HEK293T (cell line): ENCODE measurements at regions not wholly inside any gene's neighbourhood (a gene's known extent, or its start where the extent isn't known, plus 50 kb on each side); places are given as distances from the start of the nearest gene placed in this dataset.

Source experiments
- ARNT ChIP-seq: fragments of 450-650 bp; IDR thresholded peaks from 2 replicates; pipeline ENCODE4 v1.6.1; 2017; ENCODE audit warnings: mild to moderate bottlenecking
- BHLHE40 ChIP-seq: fragments of 450-650 bp; IDR thresholded peaks from 2 replicates; pipeline ENCODE4 v1.6.1; 2016; ENCODE audit warnings: mild to moderate bottlenecking, moderate library complexity, borderline replicate concordance
- CTBP1 ChIP-seq: fragments of 450-650 bp; IDR thresholded peaks from 2 replicates; pipeline ENCODE4 v1.6.1; 2016; ENCODE audit warnings: borderline replicate concordance
- ELF4 ChIP-seq: fragments of 450-650 bp; IDR thresholded peaks from 2 replicates; pipeline ENCODE4 v1.6.1; 2017; ENCODE audit warnings: antibody characterized with exemption
- FOXA1 ChIP-seq: fragments of 450-650 bp; IDR thresholded peaks from 2 replicates; pipeline ENCODE4 v1.6.1; 2016; ENCODE audit warnings: mild to moderate bottlenecking
- FOXK2 ChIP-seq: fragments of 450-650 bp; IDR thresholded peaks from 2 replicates; pipeline ENCODE4 v1.6.1; 2016; ENCODE audit warnings: mild to moderate bottlenecking
- FOXM1 ChIP-seq: fragments of 450-650 bp; IDR thresholded peaks from 2 replicates; pipeline ENCODE4 v1.6.1; 2017; ENCODE audit warnings: mild to moderate bottlenecking, borderline replicate concordance
- HDGF ChIP-seq: fragments of 450-650 bp; IDR thresholded peaks from 2 replicates; pipeline ENCODE4 v1.6.1; 2017; ENCODE audit warnings: antibody characterized with exemption, borderline replicate concordance
- LEF1 ChIP-seq: fragments of 450-650 bp; IDR thresholded peaks from 2 replicates; pipeline ENCODE4 v1.6.1; 2017; ENCODE audit warnings: mild to moderate bottlenecking, borderline replicate concordance
- SP1 ChIP-seq: fragments of 450-650 bp; IDR thresholded peaks from 2 replicates; pipeline ENCODE4 v1.6.1; 2017
- SUZ12 ChIP-seq: fragments of 450-650 bp; IDR thresholded peaks from 2 replicates; pipeline ENCODE4 v1.6.1; 2016; ENCODE audit warnings: mild to moderate bottlenecking
- TARDBP ChIP-seq: fragments of 450-650 bp; IDR thresholded peaks from 2 replicates; pipeline ENCODE4 v1.6.1; 2016
- ZNF384 ChIP-seq: fragments of 450-650 bp; IDR thresholded peaks from 2 replicates; pipeline ENCODE4 v1.6.1; 2016
- TF ChIP-seq, protein P1 (sequence below): fragments of 450-650 bp; IDR thresholded peaks from 2 replicates; pipeline ENCODE4 v1.6.1; 2016

DNA sequence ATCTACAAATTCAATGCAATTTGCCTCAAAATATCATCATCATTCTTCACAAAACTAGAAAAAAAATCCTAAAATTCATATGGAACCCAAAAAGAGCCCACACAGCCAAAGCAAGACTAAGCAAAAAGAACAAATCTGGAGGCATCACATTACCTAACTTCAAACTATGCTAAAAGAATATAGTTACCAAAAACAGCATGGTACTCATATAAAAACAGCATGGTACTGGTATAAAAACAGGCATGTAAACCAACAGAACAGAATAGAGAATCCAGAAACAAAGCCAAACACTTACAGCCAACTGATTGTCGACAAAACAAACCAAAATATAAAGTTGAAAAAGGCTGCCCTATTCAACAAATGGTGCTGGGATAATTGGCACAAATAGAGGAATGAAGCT is 278.1 kb downstream of the TPBG start:
- TF ChIP-seq, protein P1, sequence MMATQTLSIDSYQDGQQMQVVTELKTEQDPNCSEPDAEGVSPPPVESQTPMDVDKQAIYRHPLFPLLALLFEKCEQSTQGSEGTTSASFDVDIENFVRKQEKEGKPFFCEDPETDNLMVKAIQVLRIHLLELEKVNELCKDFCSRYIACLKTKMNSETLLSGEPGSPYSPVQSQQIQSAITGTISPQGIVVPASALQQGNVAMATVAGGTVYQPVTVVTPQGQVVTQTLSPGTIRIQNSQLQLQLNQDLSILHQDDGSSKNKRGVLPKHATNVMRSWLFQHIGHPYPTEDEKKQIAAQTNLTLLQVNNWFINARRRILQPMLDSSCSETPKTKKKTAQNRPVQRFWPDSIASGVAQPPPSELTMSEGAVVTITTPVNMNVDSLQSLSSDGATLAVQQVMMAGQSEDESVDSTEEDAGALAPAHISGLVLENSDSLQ, result no peak
- no peak for TF ChIP-seq FOXA1
- TF ChIP-seq ARNT, result no peak
- no peak for TF ChIP-seq SUZ12
- no peak for TF ChIP-seq FOXK2
- TF ChIP-seq CTBP1, result no peak
- TF ChIP-seq HDGF, result no peak
- no peak for TF ChIP-seq FOXM1
- no peak for TF ChIP-seq BHLHE40
- TF ChIP-seq SP1, result no peak
- TF ChIP-seq ELF4, result no peak
- TF ChIP-seq ZNF384, result no peak
- TF ChIP-seq LEF1, result no peak
- TF ChIP-seq TARDBP, result no peak
